Thyroid gland (tissue), 4 donors: ENCODE measurements at regions not wholly inside any gene's neighbourhood (a gene's known extent, or its start where the extent isn't known, plus 50 kb on each side); places are given as distances from the start of the nearest gene placed in this dataset.

ENCODE experiments used
- DNase-seq, 2 donors: peaks; one replicate each; pipeline ENCODE4 v3.0.0-alpha.2; 2019
- H3K27ac ChIP-seq, 3 donors: fragments of 200-600 bp; sonication (generic); 1 replicate in 2 of 3; 2 replicates in 1 of 3; pipeline ENCODE4 v1.5.1; 2016 to 2019; ENCODE audit warnings: mild to moderate bottlenecking in 1 of 3, moderate library complexity in 1 of 3
- H3K27me3 ChIP-seq: fragments of 200-600 bp; sonication (generic); one replicate; pipeline ENCODE4 v1.5.1; 2019
- H3K36me3 ChIP-seq, 2 donors: fragments of 200-600 bp; sonication (generic); one replicate each; pipeline ENCODE4 v1.5.1; 2016 to 2019
- H3K4me1 ChIP-seq, 2 donors: fragments of 200-600 bp; sonication (generic); one replicate each; pipeline ENCODE4 v1.5.1; 2017 to 2019
- H3K4me3 ChIP-seq, 3 donors: fragments of 200-600 bp; sonication (generic); replicated peaks in 1 of 3; 1 replicate in 2 of 3; 2 replicates in 1 of 3; pipeline ENCODE4 v1.5.1; 2016; ENCODE audit warnings: mild to moderate bottlenecking in 1 of 3
- H3K9me3 ChIP-seq: fragments of 200-600 bp; sonication (generic); one replicate; pipeline ENCODE4 v1.5.1; 2017
- POLR2A ChIP-seq, 2 donors: fragments of 450-650 bp; IDR thresholded peaks; one replicate each; pipeline ENCODE4 v1.6.1; 2017; ENCODE audit warnings: antibody characterized with exemption in 2 of 2, mild to moderate bottlenecking in 2 of 2, moderate library complexity in 1 of 2
- WGBS, 2 donors: methylation state at CpG; one replicate each; pipeline ENCODE4 v1.1.5; 2017; 5-methylcytosine and 5-hydroxymethylcytosine counted together
- intact Hi-C: fragments of 100-400 bp; cut with DNase I; formaldehyde crosslinking; loops from one replicate; pipeline ENCODE4 v1.15.1; 2023
- TF ChIP-seq, protein P1 (sequence below), 6 experiments: fragments of 200-600 bp in 3 of 6; fragments of 450-650 bp in 3 of 6; sonication (generic) in 3 of 6; IDR thresholded peaks; one replicate each; pipeline ENCODE4 v1.5.1; 2016 to 2019; ENCODE audit warnings: antibody characterized with exemption in 6 of 6, mild to moderate bottlenecking in 2 of 6, inconsistent platforms in 1 of 6, moderate library complexity in 1 of 6

DNA sequence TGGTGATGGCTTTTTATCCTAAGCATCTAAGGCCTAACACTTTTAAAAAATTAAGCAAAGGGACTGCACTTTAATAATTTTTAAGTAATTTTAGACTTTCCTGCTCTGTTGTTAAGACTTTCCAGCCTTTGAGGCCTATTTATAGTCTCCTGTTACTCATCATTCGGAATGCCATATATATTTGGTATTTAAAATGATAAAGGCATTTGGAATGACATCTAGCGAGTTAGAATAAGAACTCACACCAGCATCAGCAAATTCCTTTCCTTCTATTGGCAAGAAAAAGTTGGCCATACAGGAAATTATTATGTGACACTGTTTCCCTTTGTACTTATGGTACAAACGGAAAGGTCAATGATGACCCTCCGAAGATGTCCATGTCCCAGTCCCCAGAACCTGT, 88.1 kb upstream of the STMND1 start:
- intact Hi-C loops: no loop called here
- Histone ChIP-seq H3K27ac (no peak overlapping the region), H3K9me3 (no peaks in the 10 kb centered on the region)

DNA sequence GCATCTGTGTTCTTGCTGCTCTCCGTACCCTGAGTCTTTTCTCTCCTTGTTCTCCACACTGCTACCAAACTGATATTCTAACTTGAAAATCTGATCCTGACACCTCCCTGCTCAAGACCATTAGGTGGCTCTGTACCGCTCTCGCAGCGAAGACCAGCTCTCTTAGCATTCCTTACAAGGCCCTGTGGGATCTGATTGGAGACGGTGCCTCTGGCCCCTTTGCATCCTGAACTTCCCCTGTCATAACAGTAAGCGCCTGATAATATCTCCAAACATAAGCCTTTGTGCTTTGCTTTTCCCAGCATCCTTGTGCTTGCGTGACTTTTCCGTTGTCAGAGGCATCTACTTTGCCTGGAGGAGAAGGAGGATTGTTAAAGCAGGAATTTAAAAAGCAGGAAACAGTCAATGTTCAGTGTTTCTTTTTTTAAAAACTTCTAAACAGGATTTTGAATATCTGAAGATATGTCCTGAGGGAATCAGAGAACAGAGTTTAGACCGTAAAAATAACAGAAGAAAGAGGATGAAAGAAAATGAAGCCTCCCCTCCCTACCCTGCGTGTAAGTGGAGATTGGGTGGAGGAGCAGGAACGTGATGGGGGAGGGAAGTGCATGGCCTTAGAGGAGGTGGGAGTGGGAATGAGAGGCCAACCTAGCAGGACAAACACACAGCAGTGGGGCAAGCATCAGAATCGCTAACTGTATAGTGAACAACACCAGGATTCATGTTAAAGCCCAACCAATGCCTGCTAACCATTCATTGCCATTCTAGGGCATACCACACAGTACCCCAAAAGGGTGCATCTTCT, 89.2 kb upstream of the STMND1 start:
- H3K4me1 ChIP-seq: no peaks in the 10 kb centered on the region
- H3K27me3 ChIP-seq: no peaks in the 10 kb centered on the region
- no peak overlapping the region for H3K4me3 ChIP-seq
- H3K27ac ChIP-seq: no peak overlapping the region
- H3K36me3 ChIP-seq: no peaks in the 10 kb centered on the region
- intact Hi-C loops: no loop called here
- no peak for TF ChIP-seq POLR2A (IDR thresholded peaks at IDR 0.05)
- TF ChIP-seq, protein P1, sequence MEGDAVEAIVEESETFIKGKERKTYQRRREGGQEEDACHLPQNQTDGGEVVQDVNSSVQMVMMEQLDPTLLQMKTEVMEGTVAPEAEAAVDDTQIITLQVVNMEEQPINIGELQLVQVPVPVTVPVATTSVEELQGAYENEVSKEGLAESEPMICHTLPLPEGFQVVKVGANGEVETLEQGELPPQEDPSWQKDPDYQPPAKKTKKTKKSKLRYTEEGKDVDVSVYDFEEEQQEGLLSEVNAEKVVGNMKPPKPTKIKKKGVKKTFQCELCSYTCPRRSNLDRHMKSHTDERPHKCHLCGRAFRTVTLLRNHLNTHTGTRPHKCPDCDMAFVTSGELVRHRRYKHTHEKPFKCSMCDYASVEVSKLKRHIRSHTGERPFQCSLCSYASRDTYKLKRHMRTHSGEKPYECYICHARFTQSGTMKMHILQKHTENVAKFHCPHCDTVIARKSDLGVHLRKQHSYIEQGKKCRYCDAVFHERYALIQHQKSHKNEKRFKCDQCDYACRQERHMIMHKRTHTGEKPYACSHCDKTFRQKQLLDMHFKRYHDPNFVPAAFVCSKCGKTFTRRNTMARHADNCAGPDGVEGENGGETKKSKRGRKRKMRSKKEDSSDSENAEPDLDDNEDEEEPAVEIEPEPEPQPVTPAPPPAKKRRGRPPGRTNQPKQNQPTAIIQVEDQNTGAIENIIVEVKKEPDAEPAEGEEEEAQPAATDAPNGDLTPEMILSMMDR (IDR thresholded peaks at IDR 0.05): no peak
- H3K9me3 ChIP-seq: no peaks in the 10 kb centered on the region
- 42 to 43% methylated on average over 12 of the region's 12 CpGs for WGBS, 2 donors
- no peak for DNase-seq

More for the DNA sequence above, 88.1 kb upstream of the STMND1 start:
- H3K27me3 ChIP-seq: no peaks in the 10 kb centered on the region
- DNase-seq: no peak
- H3K4me1 ChIP-seq: no peaks in the 10 kb centered on the region
- no peaks in the 10 kb centered on the region for H3K36me3 ChIP-seq
- WGBS, 2 donors: 90 to 94% methylated on average over 4 of the region's 4 CpGs
- TF ChIP-seq POLR2A (IDR thresholded peaks at IDR 0.05): no peak
- TF ChIP-seq, protein P1 (IDR thresholded peaks at IDR 0.05): no peak
- no peak overlapping the region for H3K4me3 ChIP-seq

DNA sequence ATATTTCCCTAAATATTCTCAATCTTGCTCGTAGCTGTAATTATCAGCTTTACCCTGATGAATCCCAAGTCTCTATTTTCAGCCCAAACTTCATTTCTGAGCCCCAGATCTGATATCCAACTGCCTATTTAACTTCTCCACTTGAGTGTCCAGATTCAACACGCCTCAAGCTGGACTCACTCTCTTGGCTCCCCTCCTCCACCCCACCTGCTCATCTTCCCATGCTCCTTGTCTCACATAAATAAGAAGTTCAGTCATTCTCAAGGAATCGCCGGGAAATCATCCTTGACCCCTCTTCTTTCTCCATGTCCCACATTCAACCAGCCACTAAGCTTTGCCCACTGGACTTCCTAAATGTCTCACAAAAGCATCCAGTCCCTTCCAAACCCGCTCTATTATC, 89.9 kb upstream of the STMND1 start:
- WGBS, 2 donors: 79 to 83% methylated on average over 5 of the region's 5 CpGs
- H3K4me3 ChIP-seq: no peak overlapping the region
- DNase-seq: no peak
- no peaks in the 10 kb centered on the region for H3K4me1 ChIP-seq
- no peaks in the 10 kb centered on the region for H3K9me3 ChIP-seq
- intact Hi-C loops: no loop called here
- TF ChIP-seq POLR2A (IDR thresholded peaks at IDR 0.05): no peak
- TF ChIP-seq, protein P1 (IDR thresholded peaks at IDR 0.05): no peak
- no peaks in the 10 kb centered on the region for H3K27me3 ChIP-seq
- no peak overlapping the region for H3K27ac ChIP-seq
- H3K36me3 ChIP-seq: no peaks in the 10 kb centered on the region

DNA sequence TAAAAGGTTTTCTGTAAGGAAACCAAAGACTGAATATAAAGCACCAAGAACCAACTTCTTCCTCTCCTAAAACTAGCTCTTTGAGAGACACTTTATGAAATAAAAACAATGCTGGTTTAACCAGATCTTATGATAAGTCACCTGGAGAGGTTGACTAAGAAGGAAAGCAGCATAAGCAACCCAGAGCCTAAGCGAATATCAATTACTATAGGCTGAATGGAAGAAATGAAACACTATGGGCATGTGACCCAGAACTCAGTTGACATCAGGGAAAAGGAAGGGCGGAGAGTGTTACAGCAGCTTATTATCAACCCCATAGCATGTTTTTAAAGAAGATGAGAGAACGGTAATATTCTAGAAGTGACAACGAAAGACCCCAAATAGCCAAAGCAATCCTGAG, 94.1 kb upstream of the STMND1 start:
- intact Hi-C loops: no loop called here
- WGBS, 2 donors: 92 to 95% methylated on average over 4 of the region's 4 CpGs
- TF ChIP-seq POLR2A (IDR thresholded peaks at IDR 0.05): no peak
- TF ChIP-seq, protein P1 (IDR thresholded peaks at IDR 0.05): no peak
- H3K36me3 ChIP-seq: no peaks in the 10 kb centered on the region
- no peak overlapping the region for H3K4me3 ChIP-seq
- DNase-seq: no peak
- no peaks in the 10 kb centered on the region for H3K27me3 ChIP-seq
- H3K27ac ChIP-seq: no peak overlapping the region
- no peaks in the 10 kb centered on the region for H3K4me1 ChIP-seq
- H3K9me3 ChIP-seq: no peaks in the 10 kb centered on the region

DNA sequence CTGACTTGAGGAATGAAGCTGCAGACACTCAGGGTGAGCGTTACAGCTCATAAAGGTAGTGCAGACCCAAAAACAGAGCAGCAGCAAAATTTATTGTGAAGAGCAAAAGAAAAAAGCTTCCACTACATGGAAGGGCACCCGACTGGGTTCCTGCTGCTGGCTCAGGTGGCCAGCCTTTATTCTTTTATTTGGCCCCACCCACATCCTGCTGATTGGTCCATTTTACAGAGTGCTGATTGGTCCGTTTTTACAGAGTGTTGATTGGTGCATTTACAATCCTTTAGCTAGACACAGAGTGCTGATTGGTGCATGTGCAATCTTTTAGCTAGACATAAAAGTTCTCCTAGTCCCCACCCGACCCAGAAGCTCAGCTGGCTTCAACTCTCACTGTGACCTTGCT, 95.3 kb upstream of the STMND1 start:
- WGBS, 2 donors: 88 to 90% methylated on average over 4 of the region's 4 CpGs
- TF ChIP-seq, protein P1 (IDR thresholded peaks at IDR 0.05): no peak
- no peak for TF ChIP-seq POLR2A (IDR thresholded peaks at IDR 0.05)
- intact Hi-C loops: no loop called here
- Histone ChIP-seq H3K4me3 (no peak overlapping the region), H3K27me3 (no peaks in the 10 kb centered on the region), H3K4me1 (no peaks in the 10 kb centered on the region), H3K9me3 (no peaks in the 10 kb centered on the region), H3K36me3 (no peaks in the 10 kb centered on the region), H3K27ac (no peak overlapping the region)
- no peak for DNase-seq
